GM12878 (cell line): ENCODE measurements at regions not wholly inside any gene's neighbourhood (a gene's known extent, or its start where the extent isn't known, plus 50 kb on each side); places are given as distances from the start of the nearest gene placed in this dataset.

Source experiments
- ATAC-seq: fragments of 200-7000 bp; cut with Tn5 transposase; 3 replicates; pipeline ENCODE4 v1.9.1; 2020; ENCODE audit warnings: mild to moderate bottlenecking, moderate library complexity
- BruUV-seq: library from RNA; stranded (reverse); fragments of 400-500 nt; replicated peaks from 2 replicates; lab custom pipeline; 2021; lab: Mats Ljungman, UMichigan
- CTCF ChIA-PET: fragments of 300-600 bp; sonication (Branson Sonifier 250); formaldehyde crosslinking; extraction: SDS; loops from one replicate; lab custom pipeline; 2021; ENCODE audit warnings: inconsistent platforms; lab: Yijun Ruan, JAX
- POLR2A ChIA-PET: fragments of 350-600 bp; formaldehyde crosslinking; extraction: SDS; loops from one replicate; lab custom pipeline; 2021; ENCODE audit warnings: inconsistent platforms; lab: Charles Lee
- RAD21 ChIA-PET: fragments of 300-600 bp; sonication (Branson Sonifier 250); formaldehyde crosslinking; loops from one replicate; lab custom pipeline; 2023; ENCODE audit warnings: antibody characterized with exemption; ENCODE audit not compliant: unreplicated experiment; lab: Charles Lee
- SMC1A ChIA-PET: fragments of 300-600 bp; sonication (Branson Sonifier 250); formaldehyde crosslinking; loops from one replicate; lab custom pipeline; 2023; ENCODE audit not compliant: unreplicated experiment, uncharacterized antibody; lab: Charles Lee
- DNase-seq: peaks from one replicate; pipeline ENCODE4 v3.0.0-alpha.2; 2011; ENCODE audit warnings: low read depth, low spot score
- FAIRE-seq: peaks from 3 replicates; lab custom pipeline; 2011; peaks lifted over from hg19 to GRCh38; lab: Jason Lieb, UNC
- H2AFZ ChIP-seq: 2 replicates; pipeline ENCODE4 v1.6.0; 2011; ENCODE audit warnings: low read depth, low read length, control low read depth; ENCODE audit not compliant: control insufficient read depth
- H3K27ac ChIP-seq: 2 replicates; pipeline ENCODE4 v1.5.1; 2011; ENCODE audit warnings: control low read depth; ENCODE audit not compliant: control insufficient read depth, insufficient read depth
- H3K27me3 ChIP-seq, 2 experiments: replicated peaks in 1 of 2; 2 replicates each; pipeline versions ENCODE4 v1.6.0 to v1.6.1; 2011; ENCODE audit warnings: low read length in 1 of 2; ENCODE audit not compliant: control insufficient read depth in 2 of 2, insufficient read depth in 2 of 2
- H3K36me3 ChIP-seq, 2 experiments: 2 replicates each; pipeline ENCODE4 v1.5.1; 2011; ENCODE audit warnings: low read length in 1 of 2; ENCODE audit not compliant: control insufficient read depth in 2 of 2, insufficient read depth in 2 of 2
- H3K4me1 ChIP-seq: 2 replicates; pipeline ENCODE4 v1.6.1; 2011; ENCODE audit warnings: mild to moderate bottlenecking, low read length, moderate library complexity, mixed read lengths; ENCODE audit not compliant: control insufficient read depth, insufficient read depth
- H3K4me2 ChIP-seq: 2 replicates; pipeline ENCODE4 v1.6.0; 2011; ENCODE audit warnings: control low read depth; ENCODE audit not compliant: control insufficient read depth, insufficient read depth
- H3K4me3 ChIP-seq: fragments of 200-600 bp; sonication (generic); 2 replicates; pipeline ENCODE4 v1.5.1; 2016
- H3K79me2 ChIP-seq: 2 replicates; pipeline ENCODE4 v1.6.0; 2011; ENCODE audit warnings: low read length; ENCODE audit not compliant: control insufficient read depth, insufficient read depth
- H3K9ac ChIP-seq: 2 replicates; pipeline ENCODE4 v1.8.0; 2011; ENCODE audit warnings: low read length, control low read depth, mixed read lengths; ENCODE audit not compliant: control insufficient read depth, insufficient read depth
- H3K9me3 ChIP-seq: replicated peaks from 3 replicates; pipeline ENCODE4 v1.5.1; 2011; ENCODE audit warnings: mild to moderate bottlenecking, low read length; ENCODE audit not compliant: control insufficient read depth, insufficient read depth
- H4K20me1 ChIP-seq: 2 replicates; pipeline ENCODE4 v1.6.0; 2011; ENCODE audit not compliant: control insufficient read depth, insufficient read depth
- SP1 ChIP-seq: IDR thresholded peaks from one replicate; pipeline ENCODE4 v1.6.1; 2011; ENCODE audit warnings: low read depth, low read length
- ZNF687 ChIP-seq: fragments of 450-650 bp; IDR thresholded peaks from 2 replicates; pipeline ENCODE4 v1.6.1; 2017; ENCODE audit warnings: mild to moderate bottlenecking, moderate library complexity
- in situ Hi-C: fragments of 300-500 bp; cut with MboI; formaldehyde crosslinking; loops from 9 replicates; pipeline ENCODE4 v1.14.3; 2018; ENCODE audit warnings: mixed read lengths
- intact Hi-C: fragments of 100-400 bp; cut with micrococcal nuclease; formaldehyde crosslinking; loops from one replicate; pipeline ENCODE4 v1.14.2; 2022; ENCODE audit not compliant: unreplicated experiment

GRCh38 chr9:7358876-7359275, 440.7 kb downstream of the DMAC1 start (continued):
- no peak for TF ChIP-seq ZNF687

- peaks cover 0 to 5% of the 10 kb centered on the region in 2 experiments; a peak in 1 of 4 replicates for H3K27me3 ChIP-seq
- ChIA-PET CTCF (interaction anchor here (0.8 kb wide), 1 partner anchor 527 kb away, joined by 3 read pairs; no protein-coding TSS in a partner anchor), POLR2A (no interaction called here), RAD21 (no interaction called here), SMC1A (no interaction called here)
- BruUV-seq = no TSS peak
- no peaks in the 10 kb centered on the region; the same call in 2 of the 3 replicates for H3K9me3 ChIP-seq
- no peak overlapping the region for H3K4me3 ChIP-seq
- H4K20me1 ChIP-seq = no peaks in the 10 kb centered on the region
- H3K4me2 ChIP-seq = no peak overlapping the region
- no peak for TF ChIP-seq SP1
- no peaks in the 10 kb centered on the region for H3K36me3 ChIP-seq
- H3K27ac ChIP-seq = no peak overlapping the region
- intact Hi-C loops (no loop called here), in situ Hi-C loops (no loop called here)
- DNase-seq (no peak), FAIRE-seq (no peak), ATAC-seq (no peak)
- no peaks in the 10 kb centered on the region for H3K4me1 ChIP-seq
- no peaks in the 10 kb centered on the region for H3K79me2 ChIP-seq
- no peak overlapping the region for H3K9ac ChIP-seq
- H2AFZ ChIP-seq = no peak overlapping the region
These were observed 444.9 kb downstream of the DMAC1 start for GRCh38 chr9:7354704-7355103.
